ENCODE measurements at regions not wholly inside any gene's neighbourhood (a gene's known extent, or its start where the extent isn't known, plus 50 kb on each side); places are given as distances from the start of the nearest gene placed in this dataset.

- H3K4me2 ChIP-seq (ENCODE audit: low read length, poor library complexity, severe bottlenecking): no peak overlapping the region
- H3K36me3 ChIP-seq (ENCODE audit: control insufficient read depth in 1 of 2, insufficient read depth in 2 of 2, low read depth in 1 of 2, low read length in 2 of 2): no peaks in the 10 kb centered on the region
- no peak overlapping the region for H2BK12ac ChIP-seq (ENCODE audit: low read length in 2 of 2)
- H2BK15ac ChIP-seq (ENCODE audit: low read depth, poor library complexity, severe bottlenecking): no peak overlapping the region
- H2AK5ac ChIP-seq (ENCODE audit: low read length, severe bottlenecking): no peak overlapping the region
- peaks cover 15 to 17% of the 10 kb centered on the region in 2 experiments for H3K27me3 ChIP-seq (ENCODE audit: control insufficient read depth in 1 of 2, insufficient read depth in 1 of 2, low read length in 2 of 2)
- no peak overlapping the region for H2BK5ac ChIP-seq (ENCODE audit: low read depth, low read length, poor library complexity, severe bottlenecking)
- H3K23ac ChIP-seq (ENCODE audit: low read length in 2 of 2): no peak overlapping the region
- H3K14ac ChIP-seq (ENCODE audit: low read length in 2 of 2): no peak overlapping the region
- WGBS: 14% methylated on average over 14 of the region's 14 CpGs
- H3K4ac ChIP-seq (ENCODE audit: low read depth in 1 of 2, low read length in 2 of 2): no peak overlapping the region
- no peak overlapping the region for H2BK120ac ChIP-seq (ENCODE audit: low read depth, low read length)
- H3K18ac ChIP-seq (ENCODE audit: low read depth in 1 of 2, low read length in 2 of 2): peak overlapping the region in 1 of 2 experiments; percentile 1
- H3K4me3 ChIP-seq (ENCODE audit: insufficient read depth in 1 of 2, low read depth in 1 of 2, low read length in 2 of 2): peak overlapping the region in 1 of 2 experiments; percentile 83
- no peak overlapping the region for H2AFZ ChIP-seq (ENCODE audit: low read depth, low read length)
- H4K8ac ChIP-seq (ENCODE audit: low read length): no peak overlapping the region
- no peak overlapping the region for H4K91ac ChIP-seq (ENCODE audit: low read length)
- H3K4me1 ChIP-seq (ENCODE audit: control insufficient read depth, insufficient read depth, low read depth, low read length): peaks cover 12% of the 10 kb centered on the region
- H3K27ac ChIP-seq (ENCODE audit: low read length, poor library complexity, severe bottlenecking): no peak overlapping the region
- peak; percentile 20 for DNase-seq
- H3K79me1 ChIP-seq (replicated peaks; ENCODE audit: low read length, poor library complexity, severe bottlenecking): no peaks in the 10 kb centered on the region
- no peak overlapping the region for H3K9ac ChIP-seq (ENCODE audit: low read length)
- peaks cover 5% of the 10 kb centered on the region for H3K9me3 ChIP-seq (ENCODE audit: control insufficient read depth, low read length)
Measured at GRCh38 chr7:18087687-18088078, 60.0 kb upstream of the PRPS1L1 start.

- H3K27ac ChIP-seq (ENCODE audit: low read length, poor library complexity, severe bottlenecking): no peak overlapping the region
- no peaks in the 10 kb centered on the region for H3K4me1 ChIP-seq (ENCODE audit: control insufficient read depth, insufficient read depth, low read depth, low read length)
- no peak overlapping the region for H2BK15ac ChIP-seq (ENCODE audit: low read depth, poor library complexity, severe bottlenecking)
- H2BK12ac ChIP-seq (ENCODE audit: low read length in 2 of 2): no peak overlapping the region
- H3K14ac ChIP-seq (ENCODE audit: low read length in 2 of 2): no peak overlapping the region
- H2BK120ac ChIP-seq (ENCODE audit: low read depth, low read length): no peak overlapping the region
- H3K18ac ChIP-seq (ENCODE audit: low read depth in 1 of 2, low read length in 2 of 2): no peak overlapping the region
- H3K23ac ChIP-seq (ENCODE audit: low read length in 2 of 2): no peak overlapping the region
- H3K9me3 ChIP-seq (ENCODE audit: control insufficient read depth, low read length): peaks cover 7% of the 10 kb centered on the region
- no peak overlapping the region for H3K9ac ChIP-seq (ENCODE audit: low read length)
- no peak for DNase-seq
- H2AK5ac ChIP-seq (ENCODE audit: low read length, severe bottlenecking): no peak overlapping the region
- H3K4ac ChIP-seq (ENCODE audit: low read depth in 1 of 2, low read length in 2 of 2): no peak overlapping the region
- no peak overlapping the region for H4K8ac ChIP-seq (ENCODE audit: low read length)
- H4K91ac ChIP-seq (ENCODE audit: low read length): no peak overlapping the region
- H3K4me3 ChIP-seq (ENCODE audit: insufficient read depth in 1 of 2, low read depth in 1 of 2, low read length in 2 of 2): no peak overlapping the region
- H2AFZ ChIP-seq (ENCODE audit: low read depth, low read length): no peak overlapping the region
- no peak overlapping the region for H3K4me2 ChIP-seq (ENCODE audit: low read length, poor library complexity, severe bottlenecking)
- H3K79me1 ChIP-seq (replicated peaks; ENCODE audit: low read length, poor library complexity, severe bottlenecking): no peaks in the 10 kb centered on the region
- no peaks in the 10 kb centered on the region for H3K27me3 ChIP-seq (ENCODE audit: control insufficient read depth in 1 of 2, insufficient read depth in 1 of 2, low read length in 2 of 2)
- H3K36me3 ChIP-seq (ENCODE audit: control insufficient read depth in 1 of 2, insufficient read depth in 2 of 2, low read depth in 1 of 2, low read length in 2 of 2): no peaks in the 10 kb centered on the region
- 86% methylated on average over 1 of the region's 2 CpGs for WGBS
- no peak overlapping the region for H2BK5ac ChIP-seq (ENCODE audit: low read depth, low read length, poor library complexity, severe bottlenecking)
Measured at GRCh38 chr7:18096087-18096486, 68.4 kb upstream of the PRPS1L1 start.

GRCh38 chr7:18102576-18102975 lies 74.9 kb upstream of the PRPS1L1 start:
- no peak overlapping the region for H2BK12ac ChIP-seq (ENCODE audit: low read length in 2 of 2)
- 24% methylated on average over 1 of the region's 2 CpGs for WGBS
- H3K14ac ChIP-seq (ENCODE audit: low read length in 2 of 2): no peak overlapping the region
- no peak overlapping the region for H3K9ac ChIP-seq (ENCODE audit: low read length)
- no peak overlapping the region for H3K18ac ChIP-seq (ENCODE audit: low read depth in 1 of 2, low read length in 2 of 2)
- H2BK5ac ChIP-seq (ENCODE audit: low read depth, low read length, poor library complexity, severe bottlenecking): no peak overlapping the region
- H3K4me3 ChIP-seq (ENCODE audit: insufficient read depth in 1 of 2, low read depth in 1 of 2, low read length in 2 of 2): no peak overlapping the region
- no peak overlapping the region for H4K8ac ChIP-seq (ENCODE audit: low read length)
- H3K4me1 ChIP-seq (ENCODE audit: control insufficient read depth, insufficient read depth, low read depth, low read length): no peaks in the 10 kb centered on the region
- H3K27ac ChIP-seq (ENCODE audit: low read length, poor library complexity, severe bottlenecking): no peak overlapping the region
- DNase-seq: peak; percentile 66
- H4K91ac ChIP-seq (ENCODE audit: low read length): no peak overlapping the region
- H3K4ac ChIP-seq (ENCODE audit: low read depth in 1 of 2, low read length in 2 of 2): no peak overlapping the region
- no peak overlapping the region for H3K23ac ChIP-seq (ENCODE audit: low read length in 2 of 2)
- H2AK5ac ChIP-seq (ENCODE audit: low read length, severe bottlenecking): no peak overlapping the region
- H3K4me2 ChIP-seq (ENCODE audit: low read length, poor library complexity, severe bottlenecking): no peak overlapping the region
- H3K36me3 ChIP-seq (ENCODE audit: control insufficient read depth in 1 of 2, insufficient read depth in 2 of 2, low read depth in 1 of 2, low read length in 2 of 2): no peaks in the 10 kb centered on the region
- no peak overlapping the region for H2BK15ac ChIP-seq (ENCODE audit: low read depth, poor library complexity, severe bottlenecking)
- H3K27me3 ChIP-seq (ENCODE audit: control insufficient read depth in 1 of 2, insufficient read depth in 1 of 2, low read length in 2 of 2): no peaks in the 10 kb centered on the region
- H2BK120ac ChIP-seq (ENCODE audit: low read depth, low read length): no peak overlapping the region
- peaks cover 7% of the 10 kb centered on the region for H3K9me3 ChIP-seq (ENCODE audit: control insufficient read depth, low read length)
- H3K79me1 ChIP-seq (replicated peaks; ENCODE audit: low read length, poor library complexity, severe bottlenecking): no peaks in the 10 kb centered on the region
- no peak overlapping the region for H2AFZ ChIP-seq (ENCODE audit: low read depth, low read length)

- no peaks in the 10 kb centered on the region for H3K79me1 ChIP-seq (replicated peaks; ENCODE audit: low read length, poor library complexity, severe bottlenecking)
- no peaks in the 10 kb centered on the region for H3K4me1 ChIP-seq (ENCODE audit: control insufficient read depth, insufficient read depth, low read depth, low read length)
- no peak overlapping the region for H2BK5ac ChIP-seq (ENCODE audit: low read depth, low read length, poor library complexity, severe bottlenecking)
- H3K27me3 ChIP-seq (ENCODE audit: control insufficient read depth in 1 of 2, insufficient read depth in 1 of 2, low read length in 2 of 2): no peaks in the 10 kb centered on the region
- no peak overlapping the region for H4K91ac ChIP-seq (ENCODE audit: low read length)
- H3K36me3 ChIP-seq (ENCODE audit: control insufficient read depth in 1 of 2, insufficient read depth in 2 of 2, low read depth in 1 of 2, low read length in 2 of 2): no peaks in the 10 kb centered on the region
- H3K4ac ChIP-seq (ENCODE audit: low read depth in 1 of 2, low read length in 2 of 2): no peak overlapping the region
- no peak overlapping the region for H3K4me3 ChIP-seq (ENCODE audit: insufficient read depth in 1 of 2, low read depth in 1 of 2, low read length in 2 of 2)
- peaks cover 7% of the 10 kb centered on the region for H3K9me3 ChIP-seq (ENCODE audit: control insufficient read depth, low read length)
- H4K8ac ChIP-seq (ENCODE audit: low read length): no peak overlapping the region
- H2BK15ac ChIP-seq (ENCODE audit: low read depth, poor library complexity, severe bottlenecking): no peak overlapping the region
- no peak overlapping the region for H3K14ac ChIP-seq (ENCODE audit: low read length in 2 of 2)
- H3K23ac ChIP-seq (ENCODE audit: low read length in 2 of 2): no peak overlapping the region
- H3K9ac ChIP-seq (ENCODE audit: low read length): no peak overlapping the region
- H3K27ac ChIP-seq (ENCODE audit: low read length, poor library complexity, severe bottlenecking): no peak overlapping the region
- H3K18ac ChIP-seq (ENCODE audit: low read depth in 1 of 2, low read length in 2 of 2): no peak overlapping the region
- no peak for DNase-seq
- no peak overlapping the region for H2BK12ac ChIP-seq (ENCODE audit: low read length in 2 of 2)
- H3K4me2 ChIP-seq (ENCODE audit: low read length, poor library complexity, severe bottlenecking): no peak overlapping the region
- H2BK120ac ChIP-seq (ENCODE audit: low read depth, low read length): no peak overlapping the region
- no peak overlapping the region for H2AFZ ChIP-seq (ENCODE audit: low read depth, low read length)
- no peak overlapping the region for H2AK5ac ChIP-seq (ENCODE audit: low read length, severe bottlenecking)
- WGBS: 97% methylated on average over 14 of the region's 15 CpGs
Measured at GRCh38 chr7:18103436-18104218, 76.0 kb upstream of the PRPS1L1 start.
